Loucy (cell line): ENCODE measurements at regions not wholly inside any gene's neighbourhood (a gene's known extent, or its start where the extent isn't known, plus 50 kb on each side); places are given as distances from the start of the nearest gene placed in this dataset.

Experiments
- EZH2phosphoT487 ChIP-seq: fragments of 200-600 bp; IDR thresholded peaks from 2 replicates; pipeline ENCODE4 v1.6.1; 2018; ENCODE audit warnings: antibody characterized with exemption, mild to moderate bottlenecking, moderate library complexity, borderline replicate concordance
- TF ChIP-seq, protein P1 (sequence below): fragments of 200-600 bp; sonication (generic); conservative IDR thresholded peaks from 2 replicates; pipeline ENCODE4 v1.5.1; 2014; ENCODE audit warnings: mild to moderate bottlenecking, antibody characterized with exemption, low read length

DNA sequence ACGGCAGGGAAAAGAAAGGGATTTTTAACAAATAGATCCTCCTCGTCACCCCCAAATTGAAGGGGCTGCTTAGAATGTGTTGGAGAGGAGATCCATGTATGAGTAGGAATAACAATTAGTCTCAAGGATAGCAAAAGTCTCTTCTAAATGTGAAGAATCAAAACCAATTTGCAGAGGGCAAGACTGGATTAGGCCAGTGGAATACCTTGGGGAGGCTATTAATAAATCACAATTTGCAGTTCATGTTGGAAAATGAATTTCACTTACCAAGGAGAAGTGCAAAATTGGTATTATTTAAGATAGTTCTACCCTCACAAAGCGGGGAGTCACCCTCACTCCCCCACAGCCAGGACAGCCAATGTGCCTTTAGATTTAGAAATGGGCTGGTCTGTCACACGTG lies 299.8 kb upstream of the SLC30A5 start:
- TF ChIP-seq, protein P1, sequence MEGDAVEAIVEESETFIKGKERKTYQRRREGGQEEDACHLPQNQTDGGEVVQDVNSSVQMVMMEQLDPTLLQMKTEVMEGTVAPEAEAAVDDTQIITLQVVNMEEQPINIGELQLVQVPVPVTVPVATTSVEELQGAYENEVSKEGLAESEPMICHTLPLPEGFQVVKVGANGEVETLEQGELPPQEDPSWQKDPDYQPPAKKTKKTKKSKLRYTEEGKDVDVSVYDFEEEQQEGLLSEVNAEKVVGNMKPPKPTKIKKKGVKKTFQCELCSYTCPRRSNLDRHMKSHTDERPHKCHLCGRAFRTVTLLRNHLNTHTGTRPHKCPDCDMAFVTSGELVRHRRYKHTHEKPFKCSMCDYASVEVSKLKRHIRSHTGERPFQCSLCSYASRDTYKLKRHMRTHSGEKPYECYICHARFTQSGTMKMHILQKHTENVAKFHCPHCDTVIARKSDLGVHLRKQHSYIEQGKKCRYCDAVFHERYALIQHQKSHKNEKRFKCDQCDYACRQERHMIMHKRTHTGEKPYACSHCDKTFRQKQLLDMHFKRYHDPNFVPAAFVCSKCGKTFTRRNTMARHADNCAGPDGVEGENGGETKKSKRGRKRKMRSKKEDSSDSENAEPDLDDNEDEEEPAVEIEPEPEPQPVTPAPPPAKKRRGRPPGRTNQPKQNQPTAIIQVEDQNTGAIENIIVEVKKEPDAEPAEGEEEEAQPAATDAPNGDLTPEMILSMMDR: no peak
- no peak for TF ChIP-seq EZH2phosphoT487
